Stimulated activated CD4-positive, alpha-beta T cell treated with anti-CD3 and anti-CD28 coated beads, Interleukin-1b, Interleukin-23, amount 100 ng/mL, for 4 hours (primary cell): ENCODE measurements at regions not wholly inside any gene's neighbourhood (a gene's known extent, or its start where the extent isn't known, plus 50 kb on each side); places are given as distances from the start of the nearest gene placed in this dataset.

ENCODE experiments used
- DNase-seq, 2 donors: peaks; one replicate each; pipeline ENCODE4 v3.0.0-alpha.2; 2020; ENCODE audit warnings: low read depth in 2 of 2

- DNase-seq, result no peak
Observed at GRCh38 chr2:133811409-133812125, 243.3 kb upstream of the NCKAP5 start.

- no peak for DNase-seq
Observed at GRCh38 chr2:133812826-133813617, 244.8 kb upstream of the NCKAP5 start.

- DNase-seq, result no peak
Observed at GRCh38 chr2:133814890-133815289, 246.6 kb upstream of the NCKAP5 start.

GRCh38 chr2:133816037-133816436 lies 247.8 kb upstream of the NCKAP5 start:
- DNase-seq, result no peak

- DNase-seq, result no peak
Observed at GRCh38 chr2:133817680-133818566, 249.7 kb upstream of the NCKAP5 start.

- DNase-seq, result no peak
Observed at GRCh38 chr2:133818661-133819060, 250.4 kb upstream of the NCKAP5 start.

GRCh38 chr2:133819906-133820305 lies 251.6 kb upstream of the NCKAP5 start:
- DNase-seq, result no peak

GRCh38 chr2:133821107-133821760 lies 253.0 kb upstream of the NCKAP5 start:
- DNase-seq, result no peak

GRCh38 chr2:133822517-133823225 lies 254.4 kb upstream of the NCKAP5 start:
- DNase-seq, result no peak

GRCh38 chr2:133823226-133823550 lies 254.9 kb upstream of the NCKAP5 start:
- no peak for DNase-seq

GRCh38 chr2:133824869-133825268 lies 256.6 kb upstream of the NCKAP5 start:
- DNase-seq, result no peak

GRCh38 chr2:133825778-133826177 lies 257.5 kb upstream of the NCKAP5 start:
- no peak for DNase-seq

GRCh38 chr2:133828913-133829312 lies 260.6 kb upstream of the NCKAP5 start:
- DNase-seq, result no peak

- DNase-seq, result no peak
Observed at GRCh38 chr2:133829450-133830020, 261.3 kb upstream of the NCKAP5 start.

- no peak for DNase-seq
Observed at GRCh38 chr2:133833746-133834145, 265.5 kb upstream of the NCKAP5 start.

- DNase-seq, result no peak
Observed at GRCh38 chr2:133835821-133836619, 267.8 kb upstream of the NCKAP5 start.

GRCh38 chr2:133836691-133837345 lies 268.6 kb upstream of the NCKAP5 start:
- DNase-seq, result no peak

GRCh38 chr2:133837441-133838094 lies 269.3 kb upstream of the NCKAP5 start:
- no peak for DNase-seq
